COLO829 (cell line): ENCODE measurements at regions not wholly inside any gene's neighbourhood (a gene's known extent, or its start where the extent isn't known, plus 50 kb on each side); places are given as distances from the start of the nearest gene placed in this dataset.

Source experiments
- DNase-seq: peaks from one replicate; pipeline ENCODE4 v3.0.0; 2012; ENCODE audit warnings: low spot score

DNA sequence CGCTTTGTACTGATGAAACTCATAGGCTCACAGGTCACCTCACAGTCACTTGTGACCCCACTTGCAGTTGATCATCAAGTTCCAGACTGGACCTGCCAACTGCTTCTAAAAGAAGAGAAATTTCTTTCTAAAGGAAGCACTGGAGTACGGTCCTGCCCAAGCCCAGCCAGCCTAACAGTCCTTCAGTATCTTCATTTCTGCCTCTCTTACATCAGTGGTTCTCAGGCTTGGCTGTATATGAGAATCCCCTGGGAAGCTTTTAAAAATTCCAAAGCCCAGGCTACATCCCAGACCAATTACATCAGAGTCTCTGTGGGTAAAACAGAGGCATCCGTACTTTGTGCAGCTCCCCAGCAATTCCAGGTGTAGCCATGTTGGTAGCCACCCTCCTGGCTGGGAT, 282.1 kb downstream of the NFIB start:
- DNase-seq: no peak

GRCh38 chr9:14031060-14031414, 282.9 kb downstream of the NFIB start:
- no peak for DNase-seq

GRCh38 chr9:14030375-14031059, 283.4 kb downstream of the NFIB start:
- peak; percentile 37 for DNase-seq

DNA sequence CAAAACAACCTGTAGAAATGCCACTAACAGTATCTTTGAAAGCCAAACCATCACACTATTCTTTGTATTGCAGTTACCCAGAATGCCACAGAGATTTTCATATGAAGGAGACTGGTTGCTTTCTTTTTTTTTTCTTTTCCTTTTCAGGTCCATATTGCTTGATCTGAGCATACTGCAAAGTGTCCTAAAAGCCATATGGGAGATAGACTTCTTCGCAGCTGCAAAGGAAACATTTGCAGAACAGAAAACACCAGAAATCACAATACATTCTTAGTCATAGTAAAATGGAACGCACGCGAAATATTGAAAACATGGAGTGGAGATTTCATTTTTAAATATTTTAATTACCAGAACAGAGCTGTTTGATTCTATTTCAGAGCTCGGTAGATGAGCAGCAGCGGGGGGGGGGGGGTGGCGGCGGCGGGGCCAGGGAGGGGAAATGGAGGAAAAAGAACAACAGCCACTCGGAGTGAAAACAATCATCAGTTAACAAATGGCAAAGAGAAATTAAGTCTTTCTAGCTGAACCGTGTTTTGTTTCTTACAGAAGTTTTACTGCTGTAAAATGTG, 284.1 kb downstream of the NFIB start:
- DNase-seq: no peak

DNA sequence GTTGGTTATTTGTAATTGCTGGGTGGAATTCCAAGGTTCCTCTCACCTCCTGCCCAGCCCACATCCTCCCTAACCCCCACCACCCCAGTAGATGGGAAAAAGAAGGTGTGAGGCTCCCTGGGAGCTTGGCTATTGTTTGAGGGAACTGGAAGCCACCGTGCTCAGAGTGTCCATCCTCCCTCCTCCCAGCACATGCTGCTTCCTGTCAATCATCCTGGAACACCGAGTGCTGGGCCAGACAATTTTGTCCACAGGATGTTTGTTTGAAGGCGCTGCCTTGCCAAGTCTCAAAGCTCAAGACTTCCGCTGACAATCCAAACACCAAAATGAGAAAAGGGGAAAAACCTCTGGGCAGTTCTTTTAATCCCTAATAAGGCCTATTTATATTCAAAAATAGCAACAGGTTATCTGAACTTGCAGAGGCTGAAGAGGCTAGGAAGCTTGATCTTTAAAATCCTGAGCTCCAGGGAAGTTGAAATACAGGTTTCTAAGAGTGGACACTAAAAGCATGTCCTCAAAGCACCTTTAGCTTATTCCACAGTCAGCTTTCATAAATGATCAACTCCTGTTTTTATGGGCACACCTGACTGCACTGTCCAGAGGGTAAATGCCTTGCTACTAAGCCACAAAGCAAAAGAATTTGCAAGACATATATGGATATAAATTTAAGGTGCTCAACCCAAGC, 286.7 kb downstream of the NFIB start:
- no peak for DNase-seq

GRCh38 chr9:14025741-14026140, 288.2 kb downstream of the NFIB start:
- DNase-seq: no peak

DNA sequence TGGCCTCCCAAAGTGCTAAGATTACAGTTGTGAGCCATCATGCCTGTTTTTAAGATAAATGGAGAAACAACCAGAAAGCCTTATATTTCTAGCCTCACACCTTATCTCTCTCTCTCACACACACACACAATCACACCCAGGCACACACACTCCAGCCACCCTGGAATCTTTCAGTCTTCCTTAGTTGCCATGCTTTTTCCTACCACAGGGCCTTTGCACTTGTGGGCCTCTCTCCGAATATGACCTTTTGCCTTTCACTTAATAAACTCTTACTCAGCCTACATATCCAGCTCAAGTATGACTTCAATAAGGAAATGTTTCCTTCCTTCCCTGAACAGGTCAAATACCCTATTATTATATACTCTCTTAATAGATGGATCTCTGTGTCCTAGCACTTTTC, 290.7 kb downstream of the NFIB start:
- DNase-seq: no peak

- DNase-seq: no peak
These were observed 291.9 kb downstream of the NFIB start for GRCh38 chr9:14021871-14022525.

DNA sequence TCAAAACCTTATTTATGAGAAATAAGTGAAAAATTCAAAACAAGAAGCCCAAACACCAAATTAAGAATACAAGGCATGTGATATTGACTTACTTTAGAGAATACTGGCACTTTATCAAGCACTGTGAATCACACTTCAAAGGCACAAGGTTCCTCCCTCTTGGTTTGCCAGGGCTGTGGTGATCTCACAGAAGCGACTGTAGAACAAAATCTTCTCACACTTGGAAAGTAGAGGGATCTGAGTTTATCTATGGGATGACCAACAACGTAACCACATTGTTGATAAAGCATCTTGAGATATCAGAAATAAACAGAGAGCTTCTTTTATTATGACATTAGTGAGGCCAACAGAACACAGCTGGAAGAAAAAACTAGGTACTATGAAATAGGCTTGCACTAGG, 295.9 kb downstream of the NFIB start:
- DNase-seq: peak; percentile 48

DNA sequence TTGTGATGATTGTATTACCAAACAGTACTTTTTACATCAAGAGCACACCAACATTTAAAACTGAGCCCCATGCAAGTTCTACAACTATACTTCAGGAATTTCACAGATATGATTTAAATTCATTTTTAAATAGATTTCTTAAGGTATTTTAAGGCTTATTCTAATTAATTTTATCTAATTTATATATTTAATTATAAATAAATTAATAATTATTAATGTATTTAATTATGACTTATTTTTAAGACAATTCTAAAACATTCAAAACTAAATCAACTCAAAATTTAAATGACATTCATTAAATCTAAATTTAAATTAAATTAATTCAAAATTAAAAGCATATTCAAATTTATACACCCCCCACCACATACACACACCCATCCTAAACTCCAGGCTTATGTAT, 299.2 kb downstream of the NFIB start:
- DNase-seq: no peak

DNA sequence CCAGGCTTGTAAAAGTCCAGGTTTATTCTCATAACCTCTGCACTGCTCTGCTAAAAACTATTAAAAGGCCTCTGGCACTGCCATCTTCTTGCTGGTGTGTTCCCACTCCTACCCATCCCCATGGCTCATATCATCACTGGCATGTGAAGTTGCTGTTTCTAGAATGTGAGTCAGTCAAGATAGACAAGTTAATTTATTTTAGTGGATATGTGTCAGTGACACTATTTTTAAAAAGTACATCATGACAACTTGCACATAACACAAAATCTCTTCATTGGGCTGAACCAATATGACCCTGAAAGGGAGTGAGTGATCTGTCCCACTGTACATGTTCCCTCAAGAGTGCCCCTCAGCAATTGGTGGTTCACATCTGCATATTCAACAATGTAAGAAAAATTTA, 299.7 kb downstream of the NFIB start:
- DNase-seq: no peak

DNA sequence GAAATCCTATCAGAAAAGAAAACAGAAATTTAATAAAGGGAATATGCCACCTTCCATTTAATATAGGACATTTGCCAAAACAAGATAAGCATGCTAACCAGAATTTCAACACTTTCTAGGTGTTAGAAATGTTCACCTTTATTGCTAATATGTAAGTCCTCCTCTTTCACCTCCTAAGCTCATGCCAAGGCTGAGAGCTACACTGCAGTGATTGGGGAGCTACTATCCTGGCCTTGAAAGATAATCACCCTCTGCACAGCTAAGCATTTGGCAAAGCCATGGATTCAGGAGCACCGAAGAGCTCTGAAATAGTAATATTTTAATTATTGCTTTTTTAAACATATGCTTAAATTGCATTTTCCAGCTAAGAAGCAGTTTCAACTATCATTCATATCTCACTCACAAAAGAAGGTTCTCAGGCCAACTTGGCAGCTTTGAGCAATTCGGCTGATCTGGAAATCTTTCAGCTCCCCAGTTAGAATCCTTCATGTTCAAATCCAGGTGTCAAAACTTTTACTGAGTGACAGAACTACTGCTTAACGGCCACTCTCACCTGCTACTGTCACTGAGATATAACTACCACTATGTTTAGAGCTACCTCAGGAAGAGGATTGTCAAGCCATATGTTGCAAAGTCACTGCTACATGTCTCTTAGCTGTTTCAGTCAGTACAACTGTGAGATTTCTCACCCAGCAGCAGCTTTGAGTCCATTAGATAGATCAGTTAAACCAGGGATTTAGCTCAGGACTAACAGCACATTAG, 302.0 kb downstream of the NFIB start:
- DNase-seq: no peak

GRCh38 chr9:14007190-14007769, 306.7 kb downstream of the NFIB start:
- DNase-seq: no peak

GRCh38 chr9:14006386-14007187, 307.4 kb downstream of the NFIB start:
- no peak for DNase-seq

DNA sequence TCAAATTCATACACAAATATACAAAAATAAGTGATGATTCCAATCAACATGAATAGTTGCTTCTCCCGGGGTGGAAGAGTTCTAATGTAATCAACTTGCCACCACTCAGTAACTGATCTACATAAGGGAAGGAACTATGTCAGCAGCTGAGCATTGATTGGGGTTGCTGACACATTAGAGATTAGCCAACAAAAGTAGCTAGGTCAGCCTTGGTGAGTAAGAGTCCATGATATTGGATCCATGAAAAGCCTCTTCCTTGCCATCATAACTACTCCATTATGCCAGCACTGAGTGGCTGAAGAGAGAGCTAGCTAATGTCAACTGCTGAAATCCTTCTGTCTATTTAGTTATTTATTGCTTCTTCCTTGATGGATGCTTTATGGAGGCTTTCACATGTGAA, 309.8 kb downstream of the NFIB start:
- no peak for DNase-seq

GRCh38 chr9:13994240-13994639, 319.7 kb downstream of the NFIB start:
- DNase-seq: no peak

DNA sequence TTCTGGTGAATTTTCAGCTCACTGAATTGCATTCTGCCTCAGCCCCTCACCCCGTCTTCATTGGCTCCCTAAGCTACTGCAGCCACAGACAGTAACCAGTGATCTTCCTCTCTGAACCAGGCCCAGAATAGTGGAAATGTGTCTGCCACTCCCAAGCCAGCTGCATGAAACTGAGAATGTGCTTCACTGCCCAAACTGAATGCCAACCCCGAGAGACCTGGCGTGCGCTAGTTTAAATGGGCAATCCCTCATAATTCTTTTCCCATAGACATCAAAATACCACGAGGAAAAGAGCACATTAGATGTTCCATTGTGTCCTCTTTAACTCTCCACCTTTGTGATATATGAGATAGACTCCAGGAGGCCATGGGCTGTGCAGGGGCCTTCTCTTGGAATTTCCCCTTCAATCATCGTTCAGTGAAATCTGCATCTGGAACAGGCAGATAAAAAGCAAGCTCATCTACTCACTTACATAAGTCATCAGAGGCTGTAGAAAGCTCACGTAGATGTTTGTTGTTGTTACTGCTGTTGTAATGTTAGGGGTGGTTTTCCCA, 320.2 kb downstream of the NFIB start:
- no peak for DNase-seq

DNA sequence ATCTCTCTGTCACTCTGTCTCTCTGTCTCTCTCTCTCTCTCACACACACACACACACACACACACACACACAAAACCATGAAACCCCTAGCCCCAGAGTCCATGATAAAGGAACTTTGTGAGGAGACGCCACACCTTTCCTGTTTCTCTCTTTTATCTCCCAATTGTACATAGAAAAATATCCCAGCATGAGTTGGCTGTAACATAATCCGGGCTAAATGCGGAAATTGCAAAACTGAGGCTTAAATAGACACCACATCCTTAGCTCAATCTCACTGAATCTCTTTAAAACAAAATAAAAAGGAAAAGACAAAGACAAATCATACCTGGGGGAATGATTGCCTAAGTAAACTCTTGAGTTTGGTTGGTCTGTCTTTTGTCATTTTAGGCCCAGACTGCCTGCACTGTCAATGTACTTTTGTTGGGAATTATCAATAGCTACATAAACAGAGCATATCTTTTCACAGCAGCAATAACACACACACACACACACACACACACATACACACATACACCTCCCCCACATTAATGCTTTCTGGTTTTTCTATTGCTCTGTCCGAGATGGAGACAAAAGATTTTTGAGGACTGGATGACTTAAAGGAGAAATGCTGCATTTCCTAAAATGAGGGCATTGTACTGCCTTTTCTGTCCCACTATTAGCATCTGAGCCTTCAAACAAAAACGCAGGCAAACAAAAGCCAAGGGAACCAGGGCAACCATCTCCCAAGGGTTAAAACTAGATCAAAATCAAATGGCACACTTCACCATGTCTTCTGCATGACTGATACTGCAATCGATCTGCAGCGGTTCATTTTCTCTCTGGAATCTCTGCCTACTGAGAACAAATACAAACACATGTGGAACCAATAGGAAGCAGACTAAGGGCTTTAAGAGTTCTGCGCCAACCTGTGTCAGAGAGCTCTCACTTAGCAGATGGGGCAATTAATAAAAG, 321.5 kb downstream of the NFIB start:
- no peak for DNase-seq

GRCh38 chr9:13991395-13991794, 322.5 kb downstream of the NFIB start:
- DNase-seq: no peak

- DNase-seq: no peak
These were observed 322.9 kb downstream of the NFIB start for GRCh38 chr9:13990994-13991393.
